HG03521 (cell line): ENCODE measurements at regions not wholly inside any gene's neighbourhood (a gene's known extent, or its start where the extent isn't known, plus 50 kb on each side); places are given as distances from the start of the nearest gene placed in this dataset.

Experiments
- ATAC-seq: cut with Tn5 transposase; IDR thresholded peaks from one replicate; pipeline ENCODE4 v1.9.1; 2021; ENCODE audit warnings: mild to moderate bottlenecking, moderate library complexity; ENCODE audit not compliant: unreplicated experiment

DNA sequence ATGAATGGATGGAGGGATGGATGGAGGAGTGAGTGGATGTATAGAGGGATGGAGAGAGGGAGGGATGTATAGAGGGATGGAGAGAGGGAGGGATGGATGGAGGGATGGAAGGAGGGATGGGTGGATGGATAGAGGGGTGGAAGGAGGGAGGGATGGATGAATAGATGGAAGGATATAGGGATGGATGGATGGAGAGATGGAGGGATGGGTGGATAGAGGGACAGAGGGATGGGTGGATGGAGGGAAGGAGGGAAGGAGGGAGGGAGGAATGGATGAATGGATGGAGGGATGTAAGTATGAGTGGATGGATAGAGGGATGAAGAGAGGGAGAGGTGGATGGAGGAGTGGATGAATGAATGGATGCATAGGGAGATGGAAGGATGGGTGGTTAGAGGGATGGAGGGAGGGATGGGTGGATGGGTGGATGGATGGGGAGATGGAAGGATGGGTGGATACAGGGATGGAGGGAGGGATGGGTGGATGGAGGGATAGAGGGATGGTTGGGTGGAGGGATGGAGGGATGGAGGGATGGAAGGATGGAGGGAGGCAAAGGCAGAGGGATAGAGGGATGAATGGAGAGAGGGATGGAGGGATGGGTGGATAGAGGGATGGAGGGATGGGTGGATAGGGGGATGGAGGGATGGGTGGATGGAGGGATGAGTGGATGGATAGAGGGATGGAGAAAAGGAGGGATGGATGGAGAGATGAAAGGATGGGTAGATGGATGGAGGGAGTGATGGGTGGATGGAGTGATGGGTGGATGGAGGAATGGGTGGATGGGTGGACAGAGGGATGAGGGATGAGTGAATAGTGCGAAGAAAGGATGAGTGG, 313.8 kb downstream of the UACA start:
- no peak for ATAC-seq

DNA sequence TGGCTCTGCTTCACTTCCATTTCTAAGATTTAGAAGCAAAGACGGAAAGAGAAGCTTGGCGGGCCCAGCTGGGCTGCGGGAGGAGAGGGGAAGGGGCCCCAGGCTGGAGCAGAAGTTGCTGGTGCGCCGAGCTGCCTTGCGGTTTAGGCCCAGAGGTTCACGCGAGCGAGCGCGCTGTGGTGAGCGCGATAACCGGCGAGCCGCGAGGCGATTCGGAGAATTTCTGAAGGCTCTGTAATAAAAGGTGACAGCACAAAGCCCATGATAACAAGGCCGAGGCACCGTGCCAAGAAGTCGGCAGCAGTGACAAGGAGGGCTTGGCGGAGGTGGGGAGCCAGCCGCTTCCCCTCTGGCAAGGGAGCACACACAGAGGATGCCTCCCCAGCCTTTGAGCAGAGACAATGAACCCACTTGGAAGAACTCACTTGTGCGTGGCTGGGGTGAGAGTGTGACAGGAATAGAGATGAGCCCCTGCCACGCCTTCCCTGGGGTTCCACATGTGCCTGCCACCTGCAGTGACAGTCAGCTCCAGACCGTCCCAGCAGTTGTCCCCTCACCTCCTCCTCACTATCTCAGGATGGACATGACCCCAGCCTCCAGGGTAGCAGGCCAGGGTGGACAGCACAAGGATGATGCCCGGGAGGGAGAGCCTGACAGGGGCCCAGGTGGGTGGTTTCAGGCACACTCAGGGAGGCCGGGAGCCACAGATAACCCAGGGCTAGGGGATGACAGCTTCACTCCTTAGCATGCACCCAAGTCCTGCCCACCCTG, 315.2 kb downstream of the UACA start:
- no peak for ATAC-seq

DNA sequence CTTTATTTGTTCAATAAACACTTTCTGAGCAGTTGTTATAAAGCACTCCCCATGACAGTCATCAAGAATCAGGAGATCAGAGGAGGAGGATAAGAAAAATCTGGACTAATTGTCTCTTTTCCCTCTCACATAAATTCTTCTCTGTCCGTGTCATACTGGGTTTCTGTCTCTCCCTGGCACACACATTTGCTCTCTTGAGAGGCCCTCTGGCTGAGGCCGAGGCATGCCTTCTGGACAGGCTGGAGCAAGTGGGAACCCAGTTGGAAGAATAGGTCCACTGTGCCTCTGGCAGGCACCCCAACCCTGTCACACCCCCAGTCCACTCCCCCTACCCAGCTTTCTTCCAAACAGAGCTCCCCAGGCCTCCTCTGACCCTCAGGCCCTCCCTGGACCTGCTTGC, 315.8 kb downstream of the UACA start:
- no peak for ATAC-seq

DNA sequence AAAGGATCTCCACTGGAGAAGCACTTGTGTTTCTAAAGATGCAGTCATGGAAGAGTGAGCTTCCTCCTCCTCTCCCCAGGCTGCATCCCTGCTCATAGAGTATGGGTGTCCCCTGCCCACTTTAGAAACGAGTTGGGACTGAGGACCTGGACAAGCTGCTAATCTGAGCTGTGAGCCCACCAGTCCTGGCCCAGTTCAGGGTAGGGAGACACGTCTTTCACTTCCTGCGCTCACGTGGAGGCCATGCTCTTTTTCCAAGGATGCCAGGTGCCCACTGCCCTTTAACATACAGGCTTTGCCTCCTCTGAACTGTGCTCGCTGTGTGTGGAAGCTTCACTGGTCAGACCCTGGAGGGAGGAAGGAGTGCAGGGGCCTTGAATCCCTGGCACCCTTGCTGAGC, 316.3 kb downstream of the UACA start:
- no peak for ATAC-seq

DNA sequence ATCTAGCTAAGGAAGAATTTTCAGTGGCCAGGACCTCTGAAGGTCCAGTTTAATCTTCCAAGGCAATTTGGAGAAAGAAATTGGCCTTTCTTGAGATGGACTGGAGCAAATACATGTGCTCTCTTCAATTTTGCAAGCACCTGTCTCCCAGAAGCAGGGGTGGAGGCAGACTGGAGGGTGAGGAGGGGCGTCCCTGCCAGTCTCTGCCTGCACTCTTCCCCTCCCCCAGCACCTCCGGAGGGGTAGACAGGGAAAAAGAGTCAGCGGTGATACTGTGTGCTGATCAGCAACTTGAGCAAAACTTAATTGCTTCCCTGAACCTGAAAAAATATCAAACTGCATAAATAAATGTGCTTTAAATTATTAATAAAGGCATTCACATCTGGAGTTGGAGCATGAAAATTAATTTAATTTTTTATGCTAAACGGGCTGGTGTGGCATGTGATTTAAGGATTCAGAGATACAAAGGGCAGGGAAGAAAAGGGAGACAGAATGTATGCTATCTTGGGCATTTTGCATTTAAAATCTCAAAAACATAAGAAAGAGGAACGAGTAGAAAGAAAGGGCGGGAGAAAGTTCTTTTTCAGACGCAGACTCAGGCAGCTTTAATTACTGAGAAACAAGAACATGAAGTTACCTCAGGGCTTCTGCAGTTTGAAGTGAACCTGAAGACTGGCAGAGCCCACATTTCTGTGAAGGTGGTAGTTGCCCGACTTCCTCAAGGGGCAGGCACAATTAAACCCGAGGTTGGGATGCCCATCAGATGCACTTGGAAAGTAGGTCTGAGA, 319.7 kb downstream of the UACA start:
- no peak for ATAC-seq

DNA sequence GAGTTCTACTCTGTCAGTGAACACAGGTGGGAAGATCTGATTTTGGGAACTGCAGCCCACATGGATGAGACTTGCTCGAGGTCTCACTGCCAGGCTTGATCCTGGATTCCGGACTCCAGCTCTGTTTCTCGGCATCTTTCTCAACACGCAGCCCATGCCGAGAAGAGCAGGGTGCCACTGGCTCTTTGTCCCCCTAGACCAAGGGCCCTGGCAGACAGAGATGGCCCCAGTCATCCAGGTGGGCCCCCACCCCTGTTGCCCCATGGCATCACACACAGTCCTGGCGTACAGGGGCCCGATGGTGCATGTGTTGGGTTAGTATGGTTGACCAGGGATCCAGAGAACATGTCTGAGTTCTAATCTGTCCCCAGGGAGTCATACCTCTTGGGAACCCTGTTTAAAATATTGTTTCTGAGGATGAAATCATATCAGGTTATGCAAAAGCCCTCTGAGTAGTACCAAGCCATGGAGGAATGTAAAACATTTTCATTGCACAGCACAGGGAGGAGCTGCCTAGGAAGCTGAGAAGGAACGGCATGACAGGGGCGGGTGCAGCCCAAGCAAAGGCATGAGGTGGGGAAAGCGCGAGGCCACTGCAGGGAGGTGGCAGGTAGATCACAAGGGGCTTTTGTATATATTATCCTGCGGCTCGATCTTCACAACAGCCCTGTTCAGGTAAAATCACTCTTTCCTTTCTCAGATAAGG, 320.6 kb downstream of the UACA start:
- ATAC-seq, result no peak

DNA sequence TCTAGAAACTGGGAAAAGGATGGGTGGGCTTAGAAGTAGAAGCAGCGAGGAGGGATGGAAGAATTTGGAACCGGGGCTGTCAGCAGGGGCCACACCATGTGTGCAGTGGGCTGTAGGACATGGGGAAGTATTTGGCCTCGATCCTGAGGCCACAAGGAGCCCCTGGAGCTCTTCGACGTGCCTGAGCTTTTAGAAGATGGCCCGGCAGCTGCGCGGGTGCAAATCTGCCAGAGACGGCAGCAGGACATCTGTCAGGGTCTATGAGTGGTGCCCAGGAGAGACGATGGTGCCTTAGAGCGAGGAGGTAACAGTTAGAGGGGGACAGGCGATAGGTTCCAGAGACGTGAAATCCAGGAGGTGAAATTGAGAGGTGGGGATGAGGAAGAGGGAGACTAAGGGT, 321.1 kb downstream of the UACA start:
- ATAC-seq, result no peak

DNA sequence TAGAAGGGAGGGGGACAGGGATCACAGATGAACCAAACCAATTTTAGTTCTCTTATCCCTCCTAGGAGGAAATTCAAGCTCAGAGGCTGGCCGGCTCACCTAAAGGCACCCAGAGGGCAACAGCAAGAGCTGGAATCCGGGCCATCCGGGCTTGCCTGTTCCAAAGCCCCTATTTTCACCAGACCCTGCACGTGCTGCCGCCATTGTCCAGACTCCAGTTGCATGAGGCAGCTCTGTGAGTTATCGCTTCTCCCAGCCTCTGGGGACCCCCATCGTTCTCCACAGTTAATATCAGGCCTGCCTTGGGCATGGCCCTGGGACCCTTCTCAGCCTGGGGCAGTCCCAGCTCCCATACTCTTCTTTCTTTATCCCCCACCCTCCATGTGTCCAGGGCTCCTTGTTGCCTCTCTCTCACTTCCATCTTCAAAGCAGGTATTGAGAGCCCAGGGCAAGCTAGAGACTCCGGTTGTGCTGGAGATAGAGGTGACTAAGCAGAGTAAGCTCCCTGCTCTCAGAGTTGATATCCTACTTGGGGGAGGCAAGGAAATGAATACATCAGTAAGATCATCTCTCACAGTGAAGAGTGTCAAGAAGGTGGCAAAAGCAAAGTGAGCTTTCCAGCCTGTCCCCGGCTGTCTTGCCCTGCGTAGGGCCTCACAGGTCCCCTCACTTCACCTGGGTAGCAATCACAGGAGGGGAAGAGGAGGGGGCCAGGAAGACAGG, 322.8 kb downstream of the UACA start:
- ATAC-seq, result no peak

DNA sequence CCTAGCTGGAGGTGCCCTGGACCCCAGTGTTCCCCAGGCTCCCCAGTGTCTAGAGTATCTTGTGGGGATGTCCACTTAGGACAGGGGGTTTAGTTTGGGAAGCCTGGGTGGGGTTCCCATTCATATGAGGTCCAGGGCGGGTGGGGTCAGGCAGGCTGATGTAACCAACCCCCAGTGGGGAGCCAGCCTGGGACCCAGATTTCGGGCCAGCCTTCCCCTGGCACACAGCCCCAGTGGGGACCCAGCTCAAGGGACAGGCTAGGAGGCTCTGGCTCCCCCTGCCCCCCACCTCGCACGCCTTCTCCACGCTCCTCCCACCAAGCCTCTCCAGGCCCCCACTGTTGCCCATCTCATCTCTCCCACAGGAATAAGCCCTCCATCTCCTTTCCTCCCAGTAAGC, 323.5 kb downstream of the UACA start:
- ATAC-seq, result no peak

DNA sequence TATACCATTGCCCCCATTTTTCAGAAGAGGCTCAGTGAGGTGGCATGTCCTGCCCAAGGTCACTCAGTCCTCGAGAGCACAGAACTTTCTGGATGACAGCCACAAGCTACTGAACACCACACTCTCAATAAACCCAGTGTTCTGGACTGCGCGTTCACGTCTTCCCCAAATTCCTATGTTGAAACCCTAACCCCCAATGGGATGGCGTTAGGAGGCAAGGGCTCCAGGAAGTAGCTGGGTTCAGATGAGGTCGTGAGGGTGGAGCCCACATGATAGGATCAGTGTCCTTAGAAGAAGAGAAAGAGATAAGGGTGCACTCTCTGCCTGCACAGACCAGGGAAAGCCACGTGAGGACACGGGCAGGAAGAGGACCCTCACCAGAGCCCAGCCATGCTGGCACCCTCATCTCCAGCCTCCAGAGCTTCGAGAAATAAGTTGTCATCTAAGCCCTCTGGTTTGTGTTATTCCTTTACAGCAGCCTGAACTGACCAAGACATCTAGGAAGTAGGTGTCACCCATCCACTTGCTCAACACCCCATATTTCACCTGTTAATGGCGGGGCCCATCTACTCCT, 324.0 kb downstream of the UACA start:
- no peak for ATAC-seq

DNA sequence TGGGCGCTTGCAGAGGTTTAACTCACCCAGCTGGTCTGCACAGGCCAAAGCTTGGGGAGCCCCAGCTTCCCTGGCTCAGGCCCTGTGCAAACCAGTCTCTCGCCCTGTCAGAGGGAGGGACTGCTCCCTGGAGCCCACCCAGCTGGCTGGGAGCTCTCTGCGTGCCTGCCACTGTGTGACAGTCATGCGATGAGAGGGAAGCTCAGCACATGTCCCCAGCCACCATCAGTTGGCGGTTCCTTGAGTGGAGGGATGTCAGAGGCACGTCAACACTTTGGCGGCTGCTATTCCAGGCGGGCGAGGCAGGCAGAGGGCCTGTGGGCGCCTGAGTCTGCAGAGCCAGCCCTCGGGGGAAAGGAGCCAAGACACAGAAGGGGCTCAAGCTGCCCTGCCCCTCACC, 324.6 kb downstream of the UACA start:
- no peak for ATAC-seq

DNA sequence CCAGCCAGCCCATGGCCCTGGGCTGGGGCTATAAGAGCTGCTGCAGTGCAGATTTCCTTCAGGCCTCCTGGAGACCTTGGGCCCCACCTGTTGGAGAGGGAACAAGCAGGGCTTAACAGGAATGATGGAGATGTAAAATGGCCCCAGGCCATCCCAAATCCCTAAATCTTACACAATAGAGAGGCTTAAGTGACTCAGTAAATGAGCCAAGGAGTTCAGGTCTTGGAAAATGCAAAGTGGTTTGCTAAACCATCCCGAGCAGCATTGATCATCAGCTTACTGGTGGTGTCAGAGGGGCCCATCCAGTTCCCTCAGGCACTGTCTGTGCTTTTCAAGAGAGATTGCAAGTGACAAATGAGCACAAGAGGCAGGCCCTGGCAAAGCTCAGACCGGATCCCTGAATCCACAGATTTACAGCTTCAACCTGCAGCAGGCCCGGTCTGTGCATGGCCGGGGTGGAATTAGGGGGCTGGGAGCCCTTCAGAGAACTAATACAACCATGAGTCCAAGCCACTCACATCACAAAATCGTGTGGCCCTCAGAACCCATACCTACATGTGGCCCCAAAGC, 325.4 kb downstream of the UACA start:
- ATAC-seq, result no peak

DNA sequence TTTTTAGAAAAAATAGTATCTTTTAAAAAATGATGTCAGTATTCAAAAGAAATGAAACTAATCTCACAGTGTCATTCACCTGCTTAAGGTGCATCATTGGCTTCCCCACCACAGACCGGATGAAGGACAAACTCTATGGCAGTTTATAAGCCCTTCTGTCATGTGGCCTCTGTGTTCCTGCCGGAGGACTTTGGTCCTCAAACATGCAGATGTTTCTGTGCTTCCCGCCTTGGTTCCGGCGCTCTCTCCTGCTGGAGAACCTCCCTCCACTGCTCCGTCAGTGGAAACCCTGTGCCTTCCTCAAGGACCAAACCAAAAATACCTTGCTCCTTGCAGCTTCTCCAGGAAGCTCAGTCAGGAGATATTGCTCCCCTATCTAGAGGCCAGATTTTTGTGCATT, 326.3 kb downstream of the UACA start:
- no peak for ATAC-seq

DNA sequence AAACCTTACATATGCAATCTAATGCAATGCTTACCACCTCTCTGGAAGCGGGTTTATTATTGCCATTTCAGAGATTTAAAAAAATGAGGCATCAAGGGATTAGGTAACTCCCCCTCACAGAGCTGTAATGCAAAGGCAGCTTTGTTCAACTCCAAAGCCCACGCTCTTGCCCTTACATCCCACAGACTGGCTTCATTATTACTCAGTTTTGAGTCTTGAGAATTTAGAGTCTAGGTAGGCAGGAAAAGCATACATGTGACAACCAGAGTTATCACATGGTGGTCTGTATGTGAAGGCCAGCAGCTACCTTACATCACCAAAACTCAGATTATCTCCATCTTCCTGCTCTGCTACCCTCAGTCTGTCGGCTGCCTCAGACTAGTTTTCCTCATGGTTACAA, 326.9 kb downstream of the UACA start:
- no peak for ATAC-seq

DNA sequence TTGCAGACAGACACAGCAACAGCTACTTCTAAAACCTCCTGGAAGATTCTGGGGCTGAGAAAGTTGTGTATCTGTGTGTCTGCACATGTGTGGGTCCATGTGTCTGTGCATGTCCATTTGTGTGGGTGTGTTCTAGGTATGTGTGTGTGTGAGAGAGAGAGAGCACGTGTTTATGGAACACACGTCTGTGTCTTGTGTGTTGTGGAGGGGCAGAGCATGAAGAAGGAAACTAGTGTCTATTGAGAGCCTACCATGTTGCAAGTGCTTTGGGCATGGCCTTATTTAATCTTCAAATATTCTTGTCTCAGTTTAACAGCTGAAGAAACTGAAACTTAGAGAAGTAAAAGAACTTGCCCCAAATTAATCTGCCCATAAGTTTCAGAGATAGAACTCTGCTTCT, 327.5 kb downstream of the UACA start:
- no peak for ATAC-seq

DNA sequence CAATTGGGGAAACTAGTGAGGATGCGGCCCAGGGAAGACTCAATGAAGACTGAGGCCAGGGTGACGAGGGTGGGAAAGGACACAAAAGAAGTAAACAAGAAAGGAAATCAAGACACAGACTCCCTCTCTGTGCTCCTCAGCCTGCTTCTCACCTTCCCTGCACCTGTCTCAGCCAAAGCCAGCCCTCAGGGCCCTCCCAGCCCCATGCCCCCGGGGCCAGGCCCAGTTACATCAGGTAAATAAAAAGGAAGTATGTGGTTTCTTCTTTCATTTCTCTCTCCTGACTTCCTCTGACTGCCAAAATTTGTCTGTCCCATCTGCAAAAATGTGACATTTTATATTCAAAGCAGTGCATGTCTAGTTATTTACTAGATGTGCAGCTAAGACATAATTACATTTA, 328.0 kb downstream of the UACA start:
- ATAC-seq, result no peak

DNA sequence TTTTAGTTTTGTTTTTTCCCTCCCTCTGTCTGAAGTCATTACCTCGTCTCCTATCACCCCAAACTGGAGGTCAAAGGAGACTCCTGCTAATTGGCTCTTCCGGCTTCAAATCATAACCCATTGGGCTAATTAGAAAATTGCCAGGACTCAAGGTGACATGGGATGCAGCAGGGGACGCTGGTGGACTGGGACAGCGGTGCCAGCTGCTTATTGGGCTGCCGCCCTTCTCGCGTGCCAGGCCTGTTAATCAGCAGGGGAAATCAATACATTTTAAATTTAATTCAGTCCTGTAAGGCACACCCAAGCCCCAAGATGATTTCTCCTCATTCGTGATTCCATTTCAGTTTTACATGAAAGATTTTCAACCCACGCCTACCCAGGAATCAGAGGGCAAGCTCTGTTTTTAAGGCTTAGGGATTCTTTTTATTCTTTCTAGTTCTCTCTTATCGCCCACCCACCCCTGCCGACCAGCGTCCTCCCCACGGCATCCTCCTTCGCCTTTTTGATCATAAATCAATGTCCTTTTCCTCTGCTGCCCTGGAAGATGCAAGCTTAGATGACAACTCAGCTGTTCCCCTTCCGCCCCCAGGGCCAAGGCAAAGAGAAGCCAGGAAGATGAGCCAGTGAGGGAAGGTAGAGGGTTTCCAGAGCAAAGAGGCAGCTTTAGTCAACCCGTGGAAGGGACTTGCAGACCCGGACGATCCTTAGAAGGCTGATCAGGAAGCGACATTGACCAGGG, 329.6 kb downstream of the UACA start:
- no peak for ATAC-seq

DNA sequence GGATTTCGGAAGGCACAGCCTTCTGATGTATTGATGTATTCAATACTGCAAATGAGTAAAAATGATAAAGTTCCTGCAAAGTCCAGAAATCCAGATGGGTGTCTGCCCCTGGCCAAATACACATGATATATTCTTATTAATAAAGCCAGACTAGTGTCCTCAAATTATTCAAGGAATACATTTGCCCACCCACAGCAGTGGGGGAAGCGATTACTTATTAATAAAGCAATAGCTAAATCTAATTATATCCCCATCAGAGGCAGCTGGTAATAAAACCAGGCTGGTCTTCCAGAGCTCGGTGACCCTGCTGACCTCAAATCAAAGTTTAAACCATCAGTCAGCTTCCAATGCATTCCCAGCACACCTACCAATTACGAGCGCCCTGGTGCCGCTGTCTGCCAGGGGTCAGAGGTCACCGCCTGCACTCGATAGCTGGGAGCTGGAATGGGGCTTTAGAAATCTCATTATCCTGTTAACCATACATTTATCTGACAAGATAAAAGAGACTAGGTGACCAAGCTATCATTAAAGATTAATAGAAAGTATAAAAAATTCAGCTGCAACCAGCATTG, 330.3 kb downstream of the UACA start:
- ATAC-seq, result no peak

DNA sequence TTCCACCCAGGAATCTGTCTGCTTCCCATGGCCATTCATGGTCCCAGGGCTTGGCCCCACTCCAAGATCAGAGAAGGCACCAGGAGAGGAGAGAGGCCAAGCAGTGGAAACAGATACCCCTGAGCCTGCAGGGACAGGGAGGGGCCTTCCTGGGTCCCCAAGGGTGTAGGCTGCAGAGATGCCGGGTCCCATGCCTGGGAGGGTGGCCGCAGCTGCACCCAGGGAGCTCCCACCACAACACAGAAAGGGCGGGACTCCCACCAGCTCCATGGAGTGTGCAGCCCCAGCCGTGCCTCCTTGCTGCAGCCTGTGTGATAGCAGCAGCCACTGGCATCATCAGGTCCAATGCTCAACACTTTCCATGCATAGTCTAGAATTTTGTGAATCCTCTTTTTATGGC, 331.5 kb downstream of the UACA start:
- ATAC-seq, result no peak
